ENCODE measurements at regions not wholly inside any gene's neighbourhood (a gene's known extent, or its start where the extent isn't known, plus 50 kb on each side); places are given as distances from the start of the nearest gene placed in this dataset.

DNA sequence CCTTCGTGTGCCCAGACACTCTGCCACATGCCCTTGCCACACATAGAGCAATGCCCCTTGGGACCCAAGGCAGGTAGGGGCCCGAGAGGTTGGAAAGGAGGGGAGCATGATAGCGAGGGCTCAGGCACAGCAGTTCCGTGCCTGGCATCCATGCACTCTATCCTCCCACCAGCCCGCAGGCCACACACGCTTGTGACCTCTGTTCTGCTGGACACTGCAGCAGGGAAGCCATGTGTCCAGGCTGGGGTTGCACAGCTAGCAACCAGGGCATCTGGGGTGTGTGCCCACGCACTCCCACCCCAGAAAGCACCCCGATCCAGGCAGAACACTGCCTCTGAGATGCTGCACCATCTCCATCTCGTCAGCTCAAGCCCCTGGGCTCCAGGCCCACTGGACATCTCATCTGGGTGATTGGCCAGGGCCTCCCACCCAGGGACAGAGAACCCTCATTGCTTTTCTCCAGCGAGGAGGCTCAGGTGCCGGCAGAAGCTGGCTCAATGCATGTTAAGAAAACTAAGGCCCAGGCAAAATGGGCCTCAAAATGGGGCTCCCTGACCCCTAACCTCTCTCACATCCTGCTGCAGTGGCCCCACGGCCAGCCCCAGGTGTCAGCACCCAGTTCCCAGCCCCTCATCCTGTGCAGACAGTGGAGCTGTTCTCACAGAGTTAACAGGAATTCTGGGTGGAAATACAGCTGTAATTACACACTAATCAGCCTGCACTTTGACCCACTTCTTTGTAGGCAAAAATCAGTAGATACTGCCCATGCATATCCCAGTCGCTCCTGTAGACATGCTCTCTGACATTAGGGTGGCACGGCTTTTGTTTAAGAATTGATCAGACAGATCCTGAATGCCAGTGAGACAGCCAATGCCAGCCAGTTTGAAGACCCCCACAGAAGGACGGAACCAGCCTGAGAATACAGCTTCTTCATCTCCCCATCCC lies 173.9 kb upstream of the B3GAT1 start:
- Histone ChIP-seq H3K9me3 (no peaks in the 10 kb centered on the region), H3K4me1 (peaks cover 14% of the 10 kb centered on the region), H3K27me3 (peaks cover 9% of the 10 kb centered on the region), H3K36me3 (no peaks in the 10 kb centered on the region), H3K4me3 (no peak overlapping the region), H3K27ac (no peak overlapping the region)
- ATAC-seq (no peak), DNase-seq (peak; percentile 55)
- TF ChIP-seq, protein P1, sequence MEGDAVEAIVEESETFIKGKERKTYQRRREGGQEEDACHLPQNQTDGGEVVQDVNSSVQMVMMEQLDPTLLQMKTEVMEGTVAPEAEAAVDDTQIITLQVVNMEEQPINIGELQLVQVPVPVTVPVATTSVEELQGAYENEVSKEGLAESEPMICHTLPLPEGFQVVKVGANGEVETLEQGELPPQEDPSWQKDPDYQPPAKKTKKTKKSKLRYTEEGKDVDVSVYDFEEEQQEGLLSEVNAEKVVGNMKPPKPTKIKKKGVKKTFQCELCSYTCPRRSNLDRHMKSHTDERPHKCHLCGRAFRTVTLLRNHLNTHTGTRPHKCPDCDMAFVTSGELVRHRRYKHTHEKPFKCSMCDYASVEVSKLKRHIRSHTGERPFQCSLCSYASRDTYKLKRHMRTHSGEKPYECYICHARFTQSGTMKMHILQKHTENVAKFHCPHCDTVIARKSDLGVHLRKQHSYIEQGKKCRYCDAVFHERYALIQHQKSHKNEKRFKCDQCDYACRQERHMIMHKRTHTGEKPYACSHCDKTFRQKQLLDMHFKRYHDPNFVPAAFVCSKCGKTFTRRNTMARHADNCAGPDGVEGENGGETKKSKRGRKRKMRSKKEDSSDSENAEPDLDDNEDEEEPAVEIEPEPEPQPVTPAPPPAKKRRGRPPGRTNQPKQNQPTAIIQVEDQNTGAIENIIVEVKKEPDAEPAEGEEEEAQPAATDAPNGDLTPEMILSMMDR (IDR thresholded peaks at IDR 0.05) = no peak
- intact Hi-C loops (cut with DNase I) = no loop called here

DNA sequence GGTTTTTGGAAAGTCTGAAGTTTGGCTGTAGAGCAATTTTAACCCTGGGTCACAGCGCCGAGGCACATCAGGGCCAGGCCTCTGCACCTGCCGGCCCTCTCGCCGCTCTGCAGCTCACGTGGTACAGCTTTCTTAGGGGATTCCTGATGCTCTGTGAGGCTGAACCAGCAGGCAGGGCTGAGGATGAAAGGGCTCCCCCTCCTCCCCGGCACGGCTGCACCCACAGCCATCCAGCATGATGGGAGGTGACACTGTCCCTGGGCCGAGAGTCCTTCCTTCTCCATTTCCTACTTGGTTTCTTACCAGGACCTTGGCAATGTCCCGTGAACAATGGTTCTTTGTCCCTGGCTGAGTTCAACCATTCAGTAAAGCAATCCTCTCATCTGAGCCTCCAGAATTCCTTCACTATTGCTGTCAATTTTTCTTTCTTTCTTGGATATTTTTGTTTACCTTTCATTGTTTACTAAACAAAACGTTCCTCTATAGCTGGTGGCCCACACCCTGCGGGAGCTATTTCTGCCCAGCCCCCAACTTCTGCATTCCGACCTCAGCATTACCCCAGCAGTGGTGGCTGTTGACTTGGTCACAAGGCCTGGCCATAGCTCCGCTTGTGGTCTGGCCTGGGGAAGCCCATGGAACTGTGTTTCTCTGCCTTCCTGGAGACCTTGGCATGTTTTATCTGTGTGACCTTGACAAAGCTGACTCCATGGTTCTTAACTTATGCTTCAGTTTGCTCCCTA lies 172.8 kb upstream of the B3GAT1 start:
- no peaks in the 10 kb centered on the region for H3K36me3 ChIP-seq
- DNase-seq (peak; percentile 65), ATAC-seq (peak; percentile 61)
- no peak overlapping the region for H3K27ac ChIP-seq
- no peaks in the 10 kb centered on the region for H3K9me3 ChIP-seq
- no peak overlapping the region for H3K4me3 ChIP-seq
- intact Hi-C loops (cut with DNase I) = no loop called here
- TF ChIP-seq, protein P1 (IDR thresholded peaks at IDR 0.05) = no peak
- peaks cover 15% of the 10 kb centered on the region for H3K27me3 ChIP-seq
- peaks cover 14% of the 10 kb centered on the region for H3K4me1 ChIP-seq

DNA sequence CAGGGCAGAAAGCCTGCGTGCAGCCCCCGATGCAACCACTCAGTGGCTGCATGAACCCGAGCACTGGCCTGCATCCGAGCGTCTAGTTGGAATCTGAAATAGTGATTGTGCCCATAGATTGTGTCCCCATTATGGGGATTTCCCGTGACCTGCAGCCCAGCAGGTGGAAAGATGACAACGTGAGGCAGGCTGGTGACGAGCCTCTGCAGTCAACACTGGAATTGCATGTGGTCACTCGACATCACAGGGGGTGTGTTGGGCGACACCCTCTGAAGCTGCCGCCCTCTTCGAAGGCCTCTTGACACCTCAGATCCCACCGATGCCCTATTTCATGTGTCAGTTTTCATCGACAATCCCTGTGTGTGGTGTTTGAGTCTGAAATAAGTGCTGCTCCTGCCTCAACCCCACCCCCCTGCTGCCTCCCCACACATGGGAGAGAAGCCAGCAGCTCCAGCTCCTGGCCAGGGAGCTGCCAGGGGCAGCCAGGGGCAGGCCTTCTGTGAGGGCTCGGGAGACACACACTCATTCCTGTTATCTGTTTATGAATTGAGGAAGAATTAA lies 172.0 kb upstream of the B3GAT1 start:
- H3K9me3 ChIP-seq = no peaks in the 10 kb centered on the region
- TF ChIP-seq, protein P1 (IDR thresholded peaks at IDR 0.05) = no peak
- peaks cover 23% of the 10 kb centered on the region for H3K27me3 ChIP-seq
- H3K27ac ChIP-seq = no peak overlapping the region
- H3K36me3 ChIP-seq = no peaks in the 10 kb centered on the region
- no peak overlapping the region for H3K4me3 ChIP-seq
- ATAC-seq (peak; percentile 6), DNase-seq (peak; percentile 55)
- intact Hi-C loops (cut with DNase I) = no loop called here
- peaks cover 14% of the 10 kb centered on the region for H3K4me1 ChIP-seq

DNA sequence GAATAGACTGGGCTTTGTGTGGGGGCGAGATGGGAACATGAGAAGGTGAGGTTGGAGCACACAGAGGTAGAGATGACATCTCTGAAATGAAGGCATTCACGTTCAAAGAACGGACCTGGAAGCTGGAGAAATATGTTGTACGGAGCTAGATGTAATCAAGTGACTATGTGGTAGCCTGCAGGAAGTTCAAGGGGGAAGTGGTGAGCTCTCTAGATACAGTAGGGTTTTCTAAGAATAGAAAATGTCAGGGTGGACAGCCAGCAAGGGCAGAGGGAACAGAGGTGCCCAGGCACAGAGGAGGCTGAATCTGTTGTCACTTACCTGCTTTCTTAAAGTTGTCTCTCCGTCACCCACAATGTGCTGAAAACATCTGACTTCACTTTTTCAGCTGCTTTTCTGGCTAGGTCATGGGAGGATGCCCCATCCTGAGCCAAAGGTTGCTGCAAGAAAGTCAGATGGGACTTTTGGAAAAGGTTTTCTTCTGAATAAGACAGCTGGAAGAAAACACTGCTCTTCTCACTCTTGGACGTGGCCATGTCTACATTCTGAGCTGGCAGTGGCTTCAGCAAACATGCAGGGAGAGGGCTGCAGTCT lies 171.5 kb upstream of the B3GAT1 start:
- Histone ChIP-seq H3K27ac (no peak overlapping the region), H3K27me3 (peaks cover 27% of the 10 kb centered on the region), H3K36me3 (no peaks in the 10 kb centered on the region), H3K4me1 (peaks cover 14% of the 10 kb centered on the region), H3K9me3 (no peaks in the 10 kb centered on the region), H3K4me3 (no peak overlapping the region)
- TF ChIP-seq, protein P1 (IDR thresholded peaks at IDR 0.05) = no peak
- ATAC-seq = peak; percentile 65
- DNase-seq = no peak
- intact Hi-C loops (cut with DNase I) = no loop called here

DNA sequence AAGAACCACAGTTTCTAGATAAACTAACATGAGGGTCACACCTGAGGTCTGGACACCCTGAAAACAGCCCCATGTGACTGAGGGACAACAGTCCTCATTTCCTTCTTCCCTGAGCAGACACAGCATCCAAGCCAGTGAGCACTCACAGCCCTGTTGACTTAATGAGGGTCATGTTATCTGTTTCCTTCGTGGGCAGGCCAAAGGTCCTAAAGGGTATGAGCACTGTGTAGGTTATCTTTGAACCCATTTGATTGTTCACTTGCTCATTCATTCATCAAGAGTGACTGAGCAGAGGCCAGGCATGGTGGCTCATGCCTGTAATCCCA lies 170.7 kb upstream of the B3GAT1 start:
- H3K4me1 ChIP-seq = peaks cover 14% of the 10 kb centered on the region
- peaks cover 27% of the 10 kb centered on the region for H3K27me3 ChIP-seq
- intact Hi-C loops (cut with DNase I) = no loop called here
- H3K4me3 ChIP-seq = no peak overlapping the region
- ATAC-seq (no peak), DNase-seq (no peak)
- TF ChIP-seq, protein P1 (IDR thresholded peaks at IDR 0.05) = no peak
- no peaks in the 10 kb centered on the region for H3K36me3 ChIP-seq
- H3K27ac ChIP-seq = no peak overlapping the region
- no peaks in the 10 kb centered on the region for H3K9me3 ChIP-seq

All from upper lobe of right lung (tissue), 1 donor.